HEK293 (cell line): ENCODE measurements at regions not wholly inside any gene's neighbourhood (a gene's known extent, or its start where the extent isn't known, plus 50 kb on each side); places are given as distances from the start of the nearest gene placed in this dataset.

Source experiments
- CTCF ChIA-PET: fragments of 350-600 bp; formaldehyde crosslinking; extraction: SDS; loops from one replicate; lab custom pipeline; 2021; ENCODE audit warnings: antibody characterized with exemption; lab: Yijun Ruan, JAX
- POLR2A ChIA-PET: fragments of 300-600 bp; formaldehyde crosslinking; extraction: SDS; loops from one replicate; lab custom pipeline; 2020; ENCODE audit warnings: antibody characterized with exemption, inconsistent platforms; lab: Yijun Ruan, JAX
- H3K27ac ChIP-seq: fragments of 200-500 bp; sonication (Bioruptor generic); 2 replicates; pipeline ENCODE4 v1.5.1; 2014; ENCODE audit warnings: low read depth, low read length, control low read depth, inconsistent platforms; ENCODE audit errors: extremely low read depth
- H3K36me3 ChIP-seq, 2 experiments: fragments of 200-500 bp in 1 of 2; sonication (Bioruptor generic) in 1 of 2; 1 replicate in 1 of 2; 2 replicates in 1 of 2; pipeline ENCODE4 v1.5.1; 2014 to 2017; ENCODE audit warnings: inconsistent platforms in 2 of 2, low read length in 2 of 2; ENCODE audit not compliant: control insufficient read depth in 2 of 2, insufficient read depth in 1 of 2
- H3K4me1 ChIP-seq: fragments of 200-500 bp; sonication (Bioruptor generic); 2 replicates; pipeline ENCODE4 v1.5.1; 2014; ENCODE audit warnings: mild to moderate bottlenecking, low read length, inconsistent platforms; ENCODE audit not compliant: control insufficient read depth, insufficient read depth
- H3K4me3 ChIP-seq: 2 replicates; pipeline ENCODE4 v1.5.1; 2011; ENCODE audit warnings: low read depth, mild to moderate bottlenecking, control low read depth, low read length, moderate library complexity
- H3K9me3 ChIP-seq: fragments of 200-500 bp; sonication (Bioruptor generic); 2 replicates; pipeline ENCODE4 v1.5.1; 2014; ENCODE audit warnings: low read depth, low read length, inconsistent platforms; ENCODE audit not compliant: control insufficient read depth, insufficient read depth
- EGR2 ChIP-seq: fragments of 450-650 bp; formaldehyde crosslinking; IDR thresholded peaks from 2 replicates; pipeline ENCODE4 v1.5.1; 2016; ENCODE audit warnings: low read depth, missing biosample characterization, missing genetic modification characterization
- GLI4 ChIP-seq: fragments of 450-650 bp; formaldehyde crosslinking; IDR thresholded peaks from 2 replicates; pipeline ENCODE4 v1.5.1; 2016; ENCODE audit warnings: missing biosample characterization, missing genetic modification characterization
- HOXD13 ChIP-seq: sonication (generic); formaldehyde crosslinking; IDR thresholded peaks from 2 replicates; pipeline ENCODE4 v1.8.0; 2022; ENCODE audit warnings: missing genetic modification reagents, borderline replicate concordance
- KLF16 ChIP-seq: fragments of 450-650 bp; formaldehyde crosslinking; IDR thresholded peaks from 2 replicates; pipeline ENCODE4 v1.5.1; 2017; ENCODE audit warnings: missing biosample characterization, missing genetic modification characterization
- ZFHX2 ChIP-seq: fragments of 450-650 bp; formaldehyde crosslinking; conservative IDR thresholded peaks from 2 replicates; pipeline ENCODE4 v1.5.1; 2016; ENCODE audit warnings: missing biosample characterization, missing genetic modification characterization
- ZFP41 ChIP-seq: fragments of 450-650 bp; formaldehyde crosslinking; IDR thresholded peaks from 2 replicates; pipeline ENCODE4 v1.5.1; 2016; ENCODE audit warnings: missing biosample characterization, missing genetic modification characterization, borderline replicate concordance
- ZNF23 ChIP-seq: fragments of 450-650 bp; formaldehyde crosslinking; IDR thresholded peaks from 2 replicates; pipeline ENCODE4 v1.5.1; 2016; ENCODE audit warnings: missing biosample characterization, missing genetic modification characterization, borderline replicate concordance
- ZNF292 ChIP-seq: fragments of 450-650 bp; formaldehyde crosslinking; IDR thresholded peaks from 2 replicates; pipeline ENCODE4 v1.5.1; 2016; ENCODE audit warnings: low read depth, missing biosample characterization, missing genetic modification characterization, borderline replicate concordance
- ZNF501 ChIP-seq: fragments of 450-650 bp; formaldehyde crosslinking; IDR thresholded peaks from 2 replicates; pipeline ENCODE4 v1.5.1; 2016; ENCODE audit warnings: missing biosample characterization, missing genetic modification characterization
- ZNF621 ChIP-seq: fragments of 450-650 bp; formaldehyde crosslinking; IDR thresholded peaks from 2 replicates; pipeline ENCODE4 v1.5.1; 2017; ENCODE audit warnings: missing biosample characterization, missing genetic modification characterization
- ZNF701 ChIP-seq: fragments of 450-650 bp; formaldehyde crosslinking; IDR thresholded peaks from 2 replicates; pipeline ENCODE4 v1.5.1; 2016; ENCODE audit warnings: missing biosample characterization, missing genetic modification characterization
- ZSCAN23 ChIP-seq: fragments of 450-650 bp; formaldehyde crosslinking; IDR thresholded peaks from 2 replicates; pipeline ENCODE4 v1.5.1; 2016; ENCODE audit warnings: missing biosample characterization, missing genetic modification characterization
- TF ChIP-seq, protein P1 (sequence below): fragments of 450-650 bp; formaldehyde crosslinking; IDR thresholded peaks from 2 replicates; pipeline ENCODE4 v1.5.1; 2016; ENCODE audit warnings: missing biosample characterization, missing genetic modification characterization, borderline replicate concordance
- TF ChIP-seq, protein P2 (sequence below): fragments of 450-650 bp; formaldehyde crosslinking; IDR thresholded peaks from 2 replicates; pipeline ENCODE4 v1.5.1; 2016; ENCODE audit warnings: missing biosample characterization, missing genetic modification characterization
- TF ChIP-seq, protein P3 (sequence below): fragments of 450-650 bp; formaldehyde crosslinking; IDR thresholded peaks from 2 replicates; pipeline ENCODE4 v1.5.1; 2016; ENCODE audit warnings: missing biosample characterization, missing genetic modification characterization
- TF ChIP-seq, protein P4 (sequence below): fragments of 450-650 bp; formaldehyde crosslinking; IDR thresholded peaks from 2 replicates; pipeline ENCODE4 v1.5.1; 2017; ENCODE audit warnings: missing biosample characterization, missing genetic modification characterization

GRCh38 chr13:111062966-111063365 lies 52.1 kb upstream of the ARHGEF7 start (continued):
- TF ChIP-seq, protein P1, sequence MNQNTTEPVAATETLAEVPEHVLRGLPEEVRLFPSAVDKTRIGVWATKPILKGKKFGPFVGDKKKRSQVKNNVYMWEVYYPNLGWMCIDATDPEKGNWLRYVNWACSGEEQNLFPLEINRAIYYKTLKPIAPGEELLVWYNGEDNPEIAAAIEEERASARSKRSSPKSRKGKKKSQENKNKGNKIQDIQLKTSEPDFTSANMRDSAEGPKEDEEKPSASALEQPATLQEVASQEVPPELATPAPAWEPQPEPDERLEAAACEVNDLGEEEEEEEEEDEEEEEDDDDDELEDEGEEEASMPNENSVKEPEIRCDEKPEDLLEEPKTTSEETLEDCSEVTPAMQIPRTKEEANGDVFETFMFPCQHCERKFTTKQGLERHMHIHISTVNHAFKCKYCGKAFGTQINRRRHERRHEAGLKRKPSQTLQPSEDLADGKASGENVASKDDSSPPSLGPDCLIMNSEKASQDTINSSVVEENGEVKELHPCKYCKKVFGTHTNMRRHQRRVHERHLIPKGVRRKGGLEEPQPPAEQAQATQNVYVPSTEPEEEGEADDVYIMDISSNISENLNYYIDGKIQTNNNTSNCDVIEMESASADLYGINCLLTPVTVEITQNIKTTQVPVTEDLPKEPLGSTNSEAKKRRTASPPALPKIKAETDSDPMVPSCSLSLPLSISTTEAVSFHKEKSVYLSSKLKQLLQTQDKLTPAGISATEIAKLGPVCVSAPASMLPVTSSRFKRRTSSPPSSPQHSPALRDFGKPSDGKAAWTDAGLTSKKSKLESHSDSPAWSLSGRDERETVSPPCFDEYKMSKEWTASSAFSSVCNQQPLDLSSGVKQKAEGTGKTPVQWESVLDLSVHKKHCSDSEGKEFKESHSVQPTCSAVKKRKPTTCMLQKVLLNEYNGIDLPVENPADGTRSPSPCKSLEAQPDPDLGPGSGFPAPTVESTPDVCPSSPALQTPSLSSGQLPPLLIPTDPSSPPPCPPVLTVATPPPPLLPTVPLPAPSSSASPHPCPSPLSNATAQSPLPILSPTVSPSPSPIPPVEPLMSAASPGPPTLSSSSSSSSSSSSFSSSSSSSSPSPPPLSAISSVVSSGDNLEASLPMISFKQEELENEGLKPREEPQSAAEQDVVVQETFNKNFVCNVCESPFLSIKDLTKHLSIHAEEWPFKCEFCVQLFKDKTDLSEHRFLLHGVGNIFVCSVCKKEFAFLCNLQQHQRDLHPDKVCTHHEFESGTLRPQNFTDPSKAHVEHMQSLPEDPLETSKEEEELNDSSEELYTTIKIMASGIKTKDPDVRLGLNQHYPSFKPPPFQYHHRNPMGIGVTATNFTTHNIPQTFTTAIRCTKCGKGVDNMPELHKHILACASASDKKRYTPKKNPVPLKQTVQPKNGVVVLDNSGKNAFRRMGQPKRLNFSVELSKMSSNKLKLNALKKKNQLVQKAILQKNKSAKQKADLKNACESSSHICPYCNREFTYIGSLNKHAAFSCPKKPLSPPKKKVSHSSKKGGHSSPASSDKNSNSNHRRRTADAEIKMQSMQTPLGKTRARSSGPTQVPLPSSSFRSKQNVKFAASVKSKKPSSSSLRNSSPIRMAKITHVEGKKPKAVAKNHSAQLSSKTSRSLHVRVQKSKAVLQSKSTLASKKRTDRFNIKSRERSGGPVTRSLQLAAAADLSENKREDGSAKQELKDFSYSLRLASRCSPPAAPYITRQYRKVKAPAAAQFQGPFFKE (tag by site-specific recombination) = no peak
- TF ChIP-seq KLF16 (tag by site-specific recombination) (no peak), GLI4 (tag by site-specific recombination) (no peak), ZNF501 (tag by site-specific recombination) (no peak), ZNF701 (no peak), ZSCAN23 (tag by site-specific recombination) (no peak)
- TF ChIP-seq, protein P2, sequence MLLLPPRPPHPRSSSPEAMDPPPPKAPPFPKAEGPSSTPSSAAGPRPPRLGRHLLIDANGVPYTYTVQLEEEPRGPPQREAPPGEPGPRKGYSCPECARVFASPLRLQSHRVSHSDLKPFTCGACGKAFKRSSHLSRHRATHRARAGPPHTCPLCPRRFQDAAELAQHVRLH (tag by site-specific recombination) = no peak

- Histone ChIP-seq H3K27ac (no peak overlapping the region), H3K4me3 (no peak overlapping the region), H3K4me1 (no peaks in the 10 kb centered on the region), H3K9me3 (no peaks in the 10 kb centered on the region), H3K36me3 (no peaks in the 10 kb centered on the region)
- CTCF ChIA-PET = no interaction called here
- POLR2A ChIA-PET = no interaction called here
- TF ChIP-seq, protein P3, sequence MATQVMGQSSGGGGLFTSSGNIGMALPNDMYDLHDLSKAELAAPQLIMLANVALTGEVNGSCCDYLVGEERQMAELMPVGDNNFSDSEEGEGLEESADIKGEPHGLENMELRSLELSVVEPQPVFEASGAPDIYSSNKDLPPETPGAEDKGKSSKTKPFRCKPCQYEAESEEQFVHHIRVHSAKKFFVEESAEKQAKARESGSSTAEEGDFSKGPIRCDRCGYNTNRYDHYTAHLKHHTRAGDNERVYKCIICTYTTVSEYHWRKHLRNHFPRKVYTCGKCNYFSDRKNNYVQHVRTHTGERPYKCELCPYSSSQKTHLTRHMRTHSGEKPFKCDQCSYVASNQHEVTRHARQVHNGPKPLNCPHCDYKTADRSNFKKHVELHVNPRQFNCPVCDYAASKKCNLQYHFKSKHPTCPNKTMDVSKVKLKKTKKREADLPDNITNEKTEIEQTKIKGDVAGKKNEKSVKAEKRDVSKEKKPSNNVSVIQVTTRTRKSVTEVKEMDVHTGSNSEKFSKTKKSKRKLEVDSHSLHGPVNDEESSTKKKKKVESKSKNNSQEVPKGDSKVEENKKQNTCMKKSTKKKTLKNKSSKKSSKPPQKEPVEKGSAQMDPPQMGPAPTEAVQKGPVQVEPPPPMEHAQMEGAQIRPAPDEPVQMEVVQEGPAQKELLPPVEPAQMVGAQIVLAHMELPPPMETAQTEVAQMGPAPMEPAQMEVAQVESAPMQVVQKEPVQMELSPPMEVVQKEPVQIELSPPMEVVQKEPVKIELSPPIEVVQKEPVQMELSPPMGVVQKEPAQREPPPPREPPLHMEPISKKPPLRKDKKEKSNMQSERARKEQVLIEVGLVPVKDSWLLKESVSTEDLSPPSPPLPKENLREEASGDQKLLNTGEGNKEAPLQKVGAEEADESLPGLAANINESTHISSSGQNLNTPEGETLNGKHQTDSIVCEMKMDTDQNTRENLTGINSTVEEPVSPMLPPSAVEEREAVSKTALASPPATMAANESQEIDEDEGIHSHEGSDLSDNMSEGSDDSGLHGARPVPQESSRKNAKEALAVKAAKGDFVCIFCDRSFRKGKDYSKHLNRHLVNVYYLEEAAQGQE (tag by site-specific recombination) = no peak
- no peak for TF ChIP-seq ZFP41
- TF ChIP-seq EGR2 = no peak
- no peak for TF ChIP-seq ZNF292 (tag by site-specific recombination)
- TF ChIP-seq ZFHX2 = no peak
- no peak for TF ChIP-seq ZNF23 (tag by site-specific recombination)
- no peak for TF ChIP-seq HOXD13 (CRISPR knock-in tag)
- no peak for TF ChIP-seq ZNF621
- TF ChIP-seq, protein P4, sequence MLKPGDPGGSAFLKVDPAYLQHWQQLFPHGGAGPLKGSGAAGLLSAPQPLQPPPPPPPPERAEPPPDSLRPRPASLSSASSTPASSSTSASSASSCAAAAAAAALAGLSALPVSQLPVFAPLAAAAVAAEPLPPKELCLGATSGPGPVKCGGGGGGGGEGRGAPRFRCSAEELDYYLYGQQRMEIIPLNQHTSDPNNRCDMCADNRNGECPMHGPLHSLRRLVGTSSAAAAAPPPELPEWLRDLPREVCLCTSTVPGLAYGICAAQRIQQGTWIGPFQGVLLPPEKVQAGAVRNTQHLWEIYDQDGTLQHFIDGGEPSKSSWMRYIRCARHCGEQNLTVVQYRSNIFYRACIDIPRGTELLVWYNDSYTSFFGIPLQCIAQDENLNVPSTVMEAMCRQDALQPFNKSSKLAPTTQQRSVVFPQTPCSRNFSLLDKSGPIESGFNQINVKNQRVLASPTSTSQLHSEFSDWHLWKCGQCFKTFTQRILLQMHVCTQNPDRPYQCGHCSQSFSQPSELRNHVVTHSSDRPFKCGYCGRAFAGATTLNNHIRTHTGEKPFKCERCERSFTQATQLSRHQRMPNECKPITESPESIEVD (tag by site-specific recombination) = no peak
These were observed 52.8 kb upstream of the ARHGEF7 start for GRCh38 chr13:111062305-111062704.
